Colonic mucosa (tissue), 4 donors: ENCODE measurements at regions not wholly inside any gene's neighbourhood (a gene's known extent, or its start where the extent isn't known, plus 50 kb on each side); places are given as distances from the start of the nearest gene placed in this dataset.
"Not testable (repeated sequence)": the region's sequence is repeated elsewhere in the genome, so short reads cannot be mapped to it uniquely, and the experiment has no call there.

Source experiments
- DNase-seq: peaks from one replicate; pipeline ENCODE4 v3.0.0-alpha.2; 2020
- H3K27ac ChIP-seq: fragments of 200-600 bp; one replicate; pipeline ENCODE4 v1.8.0; 2021
- H3K27me3 ChIP-seq: fragments of 200-600 bp; one replicate; pipeline ENCODE4 v1.8.0; 2021
- H3K36me3 ChIP-seq: fragments of 200-600 bp; one replicate; pipeline ENCODE4 v1.8.0; 2021
- H3K4me1 ChIP-seq: fragments of 200-600 bp; one replicate; pipeline ENCODE4 v1.8.0; 2021; ENCODE audit warnings: mild to moderate bottlenecking
- H3K4me3 ChIP-seq: fragments of 200-600 bp; one replicate; pipeline ENCODE4 v1.8.0; 2021
- H3K9ac ChIP-seq, 2 donors: one replicate each; pipeline ENCODE4 v1.7.0; 2013; ENCODE audit warnings: control low read depth in 2 of 2, low read depth in 2 of 2, low read length in 2 of 2
- H3K9me3 ChIP-seq: fragments of 200-600 bp; one replicate; pipeline ENCODE4 v1.8.0; 2021
- intact Hi-C: fragments of 100-400 bp; cut with DNase I; formaldehyde crosslinking; loops from one replicate; pipeline ENCODE4 v1.14.1; 2022
- donor health status: healthy.
- donor health status: DM: no; HTN: no; CAD: no.
- donor health status: DM: no; HTN: no; CAD: no.

GRCh38 chr6:26811486-26812116 is 152.1 kb upstream of the ZNF322 start:
- H3K9me3 ChIP-seq, H3K4me3 ChIP-seq, intact Hi-C loops, H3K27ac ChIP-seq, DNase-seq, H3K4me1 ChIP-seq, H3K36me3 ChIP-seq, H3K9ac ChIP-seq, H3K27me3 ChIP-seq: not testable (repeated sequence)

- H3K9me3 ChIP-seq, H3K4me3 ChIP-seq, H3K27ac ChIP-seq, H3K36me3 ChIP-seq, H3K9ac ChIP-seq, DNase-seq, H3K27me3 ChIP-seq, intact Hi-C loops, H3K4me1 ChIP-seq: not testable (repeated sequence)
Measured at GRCh38 chr6:26818640-26819225, 159.2 kb upstream of the ZNF322 start.

GRCh38 chr6:26827965-26828364 is 168.4 kb upstream of the ZNF322 start:
- H3K27me3 ChIP-seq, H3K9me3 ChIP-seq, H3K4me3 ChIP-seq, H3K27ac ChIP-seq, H3K36me3 ChIP-seq, DNase-seq, H3K4me1 ChIP-seq, H3K9ac ChIP-seq, intact Hi-C loops: not testable (repeated sequence)

- H3K27me3 ChIP-seq, intact Hi-C loops, DNase-seq, H3K9ac ChIP-seq, H3K36me3 ChIP-seq, H3K9me3 ChIP-seq, H3K4me1 ChIP-seq, H3K27ac ChIP-seq, H3K4me3 ChIP-seq: not testable (repeated sequence)
Measured at GRCh38 chr6:26829480-26829879, 169.9 kb upstream of the ZNF322 start.

DNA sequence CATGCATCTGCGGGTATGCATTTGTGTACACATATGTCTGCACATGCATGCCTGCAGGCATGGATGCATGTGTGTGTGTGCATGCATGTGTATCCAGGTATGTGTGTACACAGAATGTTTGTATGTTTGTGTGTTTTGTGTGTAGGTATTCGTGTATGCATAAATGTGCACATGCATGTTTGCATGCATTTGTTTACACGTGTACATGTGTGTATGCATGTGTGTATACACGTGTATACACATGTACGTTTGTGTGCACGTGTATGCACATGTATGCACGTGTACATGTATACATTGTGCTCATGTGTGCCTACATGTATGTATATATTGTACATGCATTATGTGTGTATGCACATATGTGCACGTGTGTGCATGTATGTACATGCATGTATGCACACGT is 171.4 kb upstream of the ZNF322 start:
- DNase-seq, H3K9me3 ChIP-seq, intact Hi-C loops, H3K36me3 ChIP-seq, H3K9ac ChIP-seq, H3K4me3 ChIP-seq, H3K27ac ChIP-seq, H3K27me3 ChIP-seq, H3K4me1 ChIP-seq: not testable (repeated sequence)

DNA sequence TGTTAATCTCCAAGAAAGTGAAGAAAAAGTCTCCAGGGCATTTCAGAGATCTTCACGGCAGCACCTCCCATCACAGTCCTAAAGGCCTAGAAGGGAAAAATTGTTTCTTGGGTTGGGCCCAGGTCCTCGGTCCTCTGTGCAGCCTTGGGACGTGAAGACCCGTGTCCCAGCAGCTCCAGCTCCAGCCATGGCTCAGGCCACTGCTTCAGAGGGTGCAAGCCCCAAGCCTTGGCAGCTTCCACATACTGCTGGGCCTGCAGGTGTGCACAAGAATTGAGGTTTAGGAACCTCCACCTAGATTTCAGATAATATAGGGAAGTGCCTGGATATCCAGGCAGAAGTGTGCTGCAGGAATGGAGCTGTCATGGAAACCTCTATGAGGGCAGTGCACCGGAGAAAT is 176.2 kb upstream of the ZNF322 start:
- DNase-seq, H3K9me3 ChIP-seq, H3K4me3 ChIP-seq, H3K9ac ChIP-seq, H3K27ac ChIP-seq, H3K36me3 ChIP-seq, intact Hi-C loops, H3K4me1 ChIP-seq, H3K27me3 ChIP-seq: not testable (repeated sequence)

DNA sequence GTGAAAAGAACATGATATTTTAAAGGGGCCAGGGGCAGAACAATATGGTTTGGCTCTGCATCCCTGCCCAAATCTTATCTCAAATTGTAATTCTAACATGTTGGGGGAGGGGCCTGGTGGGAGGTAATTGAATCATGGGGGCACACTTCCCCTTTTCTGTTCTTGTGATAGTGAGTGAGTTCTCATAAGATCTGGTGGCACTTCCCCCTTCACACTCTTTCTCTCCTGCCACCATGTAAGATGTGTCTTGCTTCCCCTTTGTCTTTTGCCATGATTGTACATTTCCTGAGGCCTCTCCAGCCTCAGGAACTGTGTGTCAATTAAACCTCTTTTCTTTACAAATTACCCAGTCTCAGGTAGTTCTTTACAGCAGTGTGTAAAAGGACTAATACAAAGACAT is 177.1 kb upstream of the ZNF322 start:
- H3K27ac ChIP-seq, H3K36me3 ChIP-seq, H3K4me1 ChIP-seq, H3K4me3 ChIP-seq, intact Hi-C loops, H3K9me3 ChIP-seq, H3K9ac ChIP-seq, DNase-seq, H3K27me3 ChIP-seq: not testable (repeated sequence)

- not testable (repeated sequence) for H3K9me3 ChIP-seq
Measured at GRCh38 chr6:26844823-26845222, 185.3 kb upstream of the ZNF322 start.

GRCh38 chr6:26857289-26857688 is 197.7 kb upstream of the ZNF322 start:
- H3K4me3 ChIP-seq, H3K9ac ChIP-seq, H3K27ac ChIP-seq, H3K4me1 ChIP-seq, H3K9me3 ChIP-seq, intact Hi-C loops, H3K27me3 ChIP-seq, H3K36me3 ChIP-seq, DNase-seq: not testable (repeated sequence)

More at GRCh38 chr6:26844823-26845222, 185.3 kb upstream of the ZNF322 start:
- H3K4me1 ChIP-seq, intact Hi-C loops, H3K27ac ChIP-seq, H3K9ac ChIP-seq, DNase-seq, H3K4me3 ChIP-seq, H3K36me3 ChIP-seq, H3K27me3 ChIP-seq: not testable (repeated sequence)

GRCh38 chr6:26859067-26859770 is 199.7 kb upstream of the ZNF322 start:
- H3K4me1 ChIP-seq, H3K4me3 ChIP-seq: not testable (repeated sequence)

GRCh38 chr6:26859771-26860163 is 200.2 kb upstream of the ZNF322 start:
- H3K36me3 ChIP-seq, intact Hi-C loops, DNase-seq, H3K4me1 ChIP-seq, H3K27me3 ChIP-seq, H3K9ac ChIP-seq, H3K4me3 ChIP-seq, H3K27ac ChIP-seq, H3K9me3 ChIP-seq: not testable (repeated sequence)

More at GRCh38 chr6:26859067-26859770, 199.7 kb upstream of the ZNF322 start:
- H3K27me3 ChIP-seq, DNase-seq, H3K36me3 ChIP-seq, H3K27ac ChIP-seq, intact Hi-C loops, H3K9me3 ChIP-seq, H3K9ac ChIP-seq: not testable (repeated sequence)

DNA sequence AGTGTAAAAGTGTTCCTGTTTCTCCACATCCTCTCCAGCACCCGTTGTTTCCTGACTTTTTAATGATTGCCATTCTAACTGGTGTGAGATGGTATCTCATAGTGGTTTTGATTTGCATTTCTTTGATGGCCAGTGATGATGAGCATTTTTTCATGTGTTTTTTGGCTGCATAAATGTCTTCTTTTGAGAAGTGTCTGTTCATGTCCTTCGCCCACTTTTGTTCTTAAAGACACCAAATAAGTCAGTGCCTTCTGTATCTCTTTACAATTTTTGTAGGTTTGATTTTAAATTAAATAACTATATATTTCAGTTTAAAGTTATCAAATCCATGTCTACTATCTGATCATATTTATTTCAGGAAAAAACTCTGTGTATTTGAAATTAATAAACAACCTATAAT is 202.4 kb upstream of the ZNF322 start:
- H3K27ac ChIP-seq, H3K9ac ChIP-seq, DNase-seq, H3K27me3 ChIP-seq, H3K9me3 ChIP-seq, H3K36me3 ChIP-seq, intact Hi-C loops, H3K4me1 ChIP-seq, H3K4me3 ChIP-seq: not testable (repeated sequence)

DNA sequence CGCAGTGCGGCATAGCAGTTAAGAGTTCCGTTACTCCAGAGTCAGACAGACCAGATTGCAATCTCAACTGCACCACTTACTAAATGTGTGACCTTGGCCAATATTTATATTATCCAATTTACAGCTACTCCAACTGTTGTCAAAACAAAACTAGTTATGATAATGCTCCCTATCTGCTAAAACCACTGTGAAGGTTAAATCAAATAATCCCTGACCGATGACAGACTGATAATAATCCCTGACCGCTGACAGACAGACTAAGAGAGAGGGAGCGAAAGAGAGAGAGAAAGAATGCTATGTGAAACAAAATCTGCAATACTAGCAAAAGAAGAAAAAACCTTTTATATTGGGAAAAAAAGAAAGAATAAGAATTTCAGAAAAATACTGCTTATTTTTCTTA is 204.1 kb upstream of the ZNF322 start:
- intact Hi-C loops, H3K4me3 ChIP-seq, DNase-seq, H3K9me3 ChIP-seq, H3K27ac ChIP-seq, H3K9ac ChIP-seq, H3K36me3 ChIP-seq, H3K27me3 ChIP-seq, H3K4me1 ChIP-seq: not testable (repeated sequence)

DNA sequence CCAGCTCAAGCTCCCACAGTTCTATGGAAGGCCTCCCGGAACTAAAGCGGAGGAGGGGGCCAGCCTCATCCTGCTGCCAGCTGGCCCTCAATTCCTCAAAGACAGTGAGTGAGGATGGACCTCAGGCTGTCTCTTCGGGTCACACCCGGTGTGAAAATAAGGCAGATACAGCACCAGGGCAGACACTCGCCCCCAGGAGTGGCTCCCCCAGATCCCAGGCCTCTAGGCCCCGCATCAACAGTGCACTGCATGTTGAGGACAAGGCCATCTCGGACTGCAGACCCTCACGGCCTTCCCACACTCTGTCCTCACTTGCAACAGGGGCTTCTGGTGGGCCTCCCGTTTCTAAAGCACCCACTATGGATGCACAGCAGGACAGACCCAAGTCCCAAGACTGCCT is 239.2 kb upstream of the ZNF322 start:
- DNase-seq, H3K9me3 ChIP-seq, H3K4me3 ChIP-seq, intact Hi-C loops, H3K27me3 ChIP-seq, H3K27ac ChIP-seq, H3K4me1 ChIP-seq, H3K36me3 ChIP-seq, H3K9ac ChIP-seq: not testable (repeated sequence)
